ENCODE measurements at regions not wholly inside any gene's neighbourhood (a gene's known extent, or its start where the extent isn't known, plus 50 kb on each side); places are given as distances from the start of the nearest gene placed in this dataset.
A peak's percentile ranks its signal among the peaks of the same experiment; 100 is the strongest.

GRCh38 chr6:56347526-56347925 lies 100.1 kb upstream of the COL21A1 start:
- no peak overlapping the region for H2BK20ac ChIP-seq (ENCODE audit: low read depth, low read length)
- H3K4me2 ChIP-seq (ENCODE audit: low read depth, low read length) = no peak overlapping the region
- no TSS peak for BruUV-seq (replicated peaks)
- DNase-seq = peak; percentile 71
- no peak overlapping the region for H3K27ac ChIP-seq (ENCODE audit: insufficient read depth, low read length)
- no peak overlapping the region for H2AK9ac ChIP-seq (replicated peaks; ENCODE audit: low read depth, low read length, poor library complexity)
- no peak overlapping the region for H3K14ac ChIP-seq (replicated peaks; ENCODE audit: low read depth, low read length)
- intact Hi-C loops (cut with micrococcal nuclease) (no loop called here), dilution Hi-C loops (cut with HindIII; ENCODE audit: low sequenced_read_pairs, unreplicated experiment) (no loop called here), in situ Hi-C loops (cut with MboI; ENCODE audit: low sequenced_read_pairs) (loop anchor here (25.0 kb wide), 1 partner anchor 965 kb away; the partner anchor contains the start of gene PRIM2)
- no peak overlapping the region for H4K91ac ChIP-seq (ENCODE audit: insufficient read depth, low read depth, low read length)
- H2BK15ac ChIP-seq (ENCODE audit: low read depth, low read length) = no peak overlapping the region
- TF ChIP-seq RCOR1 (IDR thresholded peaks at IDR 0.05; ENCODE audit: insufficient replicate concordance, low read length) (no peak), CTCF (conservative IDR thresholded peaks at IDR 0.05; ENCODE audit: low read depth, low read length) (no peak), FOS (IDR thresholded peaks at IDR 0.05; ENCODE audit: low read depth, low read length) (no peak), MAFK (IDR thresholded peaks at IDR 0.05; ENCODE audit: low read depth, low read length) (no peak), SMC3 (IDR thresholded peaks at IDR 0.05; ENCODE audit: low read depth, low read length) (no peak), MXI1 (IDR thresholded peaks at IDR 0.05; ENCODE audit: borderline replicate concordance, low read depth, low read length) (no peak), CHD1 (IDR thresholded peaks at IDR 0.05; ENCODE audit: low read depth, low read length) (no peak), CEBPB (IDR thresholded peaks at IDR 0.05; ENCODE audit: low read depth, low read length) (no peak), RFX5 (IDR thresholded peaks at IDR 0.05; ENCODE audit: low read depth, low read length) (no peak), ELK1 (IDR thresholded peaks at IDR 0.05; ENCODE audit: borderline replicate concordance, low read depth, low read length) (no peak), USF2 (IDR thresholded peaks at IDR 0.05; ENCODE audit: low read depth, low read length) (no peak), BHLHE40 (IDR thresholded peaks at IDR 0.05; ENCODE audit: low read depth, low read length) (no peak), NFE2L2 (IDR thresholded peaks at IDR 0.05; ENCODE audit: low read depth, low read length) (no peak), RAD21 (IDR thresholded peaks at IDR 0.05; ENCODE audit: low read length) (no peak), MAZ (IDR thresholded peaks at IDR 0.05; ENCODE audit: borderline replicate concordance, low read depth, low read length) (no peak), POLR2A (IDR thresholded peaks at IDR 0.05; ENCODE audit: low read depth, low read length) (no peak)
- H3K23ac ChIP-seq (ENCODE audit: low read depth, low read length) = no peak overlapping the region
- no peak overlapping the region for H3K18ac ChIP-seq (ENCODE audit: low read depth, low read length)
- H3K9ac ChIP-seq (ENCODE audit: low read depth, low read length) = no peak overlapping the region
- ChIA-PET POLR2A (ENCODE audit: unreplicated experiment) (no interaction called here), CTCF (no interaction called here)
- H4K8ac ChIP-seq (ENCODE audit: low read depth in 2 of 2, low read length in 2 of 2) = no peak overlapping the region
- H2BK120ac ChIP-seq (ENCODE audit: low read depth, low read length) = no peak overlapping the region
- no peaks in the 10 kb centered on the region for H3K27me3 ChIP-seq (ENCODE audit: control insufficient read depth, insufficient read depth, low read length)
- H4K20me1 ChIP-seq (ENCODE audit: insufficient read depth, low read length) = no peaks in the 10 kb centered on the region
- no peaks in the 10 kb centered on the region for H3K36me3 ChIP-seq (ENCODE audit: control insufficient read depth, insufficient read depth, low read length)
- ATAC-seq (ENCODE audit: low read depth) = peak; percentile 66
- H2AFZ ChIP-seq (replicated peaks; ENCODE audit: low read length, poor library complexity) = no peak overlapping the region
- no peaks in the 10 kb centered on the region for H3K79me1 ChIP-seq (ENCODE audit: low read depth in 1 of 2, low read length in 2 of 2)
- H4K5ac ChIP-seq (ENCODE audit: low read depth, low read length) = no peak overlapping the region
- H2AK5ac ChIP-seq (ENCODE audit: low read depth, low read length) = no peak overlapping the region
- no peak overlapping the region for H2BK5ac ChIP-seq (ENCODE audit: low read depth, low read length, poor library complexity, severe bottlenecking)
- no peak overlapping the region for H3K4ac ChIP-seq (ENCODE audit: low read depth, low read length)
- no peaks in the 10 kb centered on the region for H3K9me3 ChIP-seq (ENCODE audit: control insufficient read depth, insufficient read depth, low read length)
- H3K4me1 ChIP-seq (ENCODE audit: control insufficient read depth, insufficient read depth, low read length) = peaks cover 9% of the 10 kb centered on the region; the same call in 1 of the 2 replicates
- no peak overlapping the region for H3K4me3 ChIP-seq (ENCODE audit: insufficient read depth, low read depth, low read length)
- peaks cover 13% of the 10 kb centered on the region for H3K9me1 ChIP-seq (ENCODE audit: insufficient read depth, low read length)
- no peak overlapping the region for H3K56ac ChIP-seq (ENCODE audit: extremely low read depth, insufficient read depth, low read length)

Data from IMR-90 (cell line).